ENCODE measurements at regions not wholly inside any gene's neighbourhood (a gene's known extent, or its start where the extent isn't known, plus 50 kb on each side); places are given as distances from the start of the nearest gene placed in this dataset.

DNA sequence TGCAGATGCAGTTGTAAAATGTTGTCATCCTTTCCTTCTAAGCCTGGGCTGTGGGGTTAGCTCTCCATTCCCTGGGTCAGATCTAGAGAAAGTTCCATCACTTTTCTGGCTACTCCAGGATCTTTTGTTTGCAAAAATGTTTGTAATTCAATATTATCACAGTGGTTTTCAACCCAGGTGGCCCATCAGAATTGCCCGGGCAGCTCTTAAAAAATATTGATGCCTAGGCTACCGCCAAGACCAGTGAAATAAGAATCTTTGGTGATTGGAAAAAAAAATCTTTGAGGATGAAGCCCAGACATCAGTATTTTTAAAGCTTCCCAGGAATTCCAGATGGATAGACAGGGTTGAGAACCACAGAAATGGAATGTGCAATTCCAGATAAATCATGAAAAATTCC is 232.5 kb upstream of the SPRED2 start:
- Histone ChIP-seq H3K9me3 (ENCODE audit: control insufficient read depth, insufficient read depth, low read length) (peaks cover 14% of the 10 kb centered on the region), H3K4me1 (ENCODE audit: control insufficient read depth, insufficient read depth, low read length) (peaks cover 15% of the 10 kb centered on the region), H3K14ac (replicated peaks; ENCODE audit: low read depth, low read length) (no peak overlapping the region), H3K4me2 (ENCODE audit: low read depth, low read length) (no peak overlapping the region), H2BK15ac (ENCODE audit: low read depth, low read length) (no peak overlapping the region), H4K5ac (ENCODE audit: low read depth, low read length) (no peak overlapping the region), H2BK5ac (ENCODE audit: low read depth, low read length, poor library complexity, severe bottlenecking) (no peak overlapping the region), H3K27ac (ENCODE audit: insufficient read depth, low read length) (no peak overlapping the region), H4K20me1 (ENCODE audit: insufficient read depth, low read length) (no peaks in the 10 kb centered on the region), H2AK5ac (ENCODE audit: low read depth, low read length) (no peak overlapping the region), H2AFZ (replicated peaks; ENCODE audit: low read length, poor library complexity) (no peak overlapping the region), H3K79me1 (ENCODE audit: low read depth in 1 of 2, low read length in 2 of 2) (no peaks in the 10 kb centered on the region), H2BK20ac (ENCODE audit: low read depth, low read length) (no peak overlapping the region), H3K18ac (ENCODE audit: low read depth, low read length) (no peak overlapping the region), H2AK9ac (replicated peaks; ENCODE audit: low read depth, low read length, poor library complexity) (no peak overlapping the region), H2BK120ac (ENCODE audit: low read depth, low read length) (no peak overlapping the region), H3K9me1 (ENCODE audit: insufficient read depth, low read length) (peaks cover 2% of the 10 kb centered on the region; the same call in 1 of the 2 replicates), H3K36me3 (ENCODE audit: control insufficient read depth, insufficient read depth, low read length) (no peaks in the 10 kb centered on the region), H3K27me3 (ENCODE audit: control insufficient read depth, insufficient read depth, low read length) (no peaks in the 10 kb centered on the region; the same call in none of the 2 replicates), H3K9ac (ENCODE audit: low read depth, low read length) (no peak overlapping the region), H3K4me3 (ENCODE audit: insufficient read depth, low read depth, low read length) (no peak overlapping the region), H3K56ac (ENCODE audit: extremely low read depth, insufficient read depth, low read length) (no peak overlapping the region), H4K91ac (ENCODE audit: insufficient read depth, low read depth, low read length) (no peak overlapping the region), H4K8ac (ENCODE audit: low read depth in 2 of 2, low read length in 2 of 2) (no peak overlapping the region), H3K23ac (ENCODE audit: low read depth, low read length) (no peak overlapping the region), H3K4ac (ENCODE audit: low read depth, low read length) (no peak overlapping the region)
- in situ Hi-C loops (cut with MboI; ENCODE audit: low sequenced_read_pairs) (no loop called here), dilution Hi-C loops (cut with HindIII; ENCODE audit: low sequenced_read_pairs, unreplicated experiment) (no loop called here), intact Hi-C loops (cut with micrococcal nuclease) (loop anchor here (5.0 kb wide), 1 partner anchor 912 kb away; no protein-coding TSS in a partner anchor)
- ATAC-seq (ENCODE audit: low read depth) (no peak), DNase-seq (no peak)
- 100% methylated on average over 2 of the region's 2 CpGs; no CpG with 5 or more reads in 1 of the 2 experiments for WGBS, 2 experiments (ENCODE audit: extremely low coverage in 2 of 2, insufficient read length in 1 of 2)
- ChIA-PET CTCF (interaction anchor here (1.5 kb wide), 1 partner anchor 47 kb away, joined by 3 read pairs; no protein-coding TSS in a partner anchor), POLR2A (ENCODE audit: unreplicated experiment) (no interaction called here)
- no TSS peak for BruUV-seq (replicated peaks)
- TF ChIP-seq RAD21 (IDR thresholded peaks at IDR 0.05; ENCODE audit: low read length) (no peak), SMC3 (IDR thresholded peaks at IDR 0.05; ENCODE audit: low read depth, low read length) (no peak)

Measured in IMR-90 (cell line).